HG03442 (cell line): ENCODE measurements at regions not wholly inside any gene's neighbourhood (a gene's known extent, or its start where the extent isn't known, plus 50 kb on each side); places are given as distances from the start of the nearest gene placed in this dataset.
A peak's percentile ranks its signal among the peaks of the same experiment; 100 is the strongest.

Experiments used
- ATAC-seq: cut with Tn5 transposase; IDR thresholded peaks from one replicate; pipeline ENCODE4 v1.9.1; 2021; ENCODE audit warnings: mild to moderate bottlenecking, moderate library complexity; ENCODE audit not compliant: unreplicated experiment

DNA sequence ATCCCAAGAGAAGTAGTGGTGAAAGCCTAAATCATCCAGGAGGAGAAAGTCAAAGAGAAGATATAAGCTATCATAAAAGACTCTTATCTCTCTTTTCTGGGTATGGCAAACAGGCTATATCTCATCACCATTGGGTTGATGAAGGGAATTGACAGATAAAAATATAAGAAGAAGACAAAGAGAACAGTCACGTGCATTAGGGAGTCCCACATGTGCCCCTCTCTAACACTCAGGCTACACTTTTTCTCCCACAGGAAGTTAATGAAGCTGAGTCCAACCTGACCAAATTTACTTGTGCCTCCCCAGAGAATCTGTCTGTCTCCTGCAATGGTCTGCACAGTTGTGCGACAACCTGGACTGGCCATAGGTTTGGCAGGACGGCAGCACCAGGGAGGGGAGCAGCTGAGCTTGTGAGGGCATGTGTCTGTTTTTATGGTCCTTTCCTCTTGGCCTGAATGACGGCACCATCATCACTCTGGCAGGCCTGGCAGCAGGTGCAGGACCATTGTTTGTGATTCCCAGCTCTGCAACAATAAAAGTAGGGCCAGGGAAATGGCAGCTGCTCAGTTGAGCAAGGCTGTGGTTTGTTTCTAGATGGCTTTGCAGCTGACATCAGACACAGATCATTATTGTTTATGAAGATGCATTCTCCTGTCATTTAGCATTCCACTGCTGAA lies 144.5 kb upstream of the MCHR2 start:
- no peak for ATAC-seq

DNA sequence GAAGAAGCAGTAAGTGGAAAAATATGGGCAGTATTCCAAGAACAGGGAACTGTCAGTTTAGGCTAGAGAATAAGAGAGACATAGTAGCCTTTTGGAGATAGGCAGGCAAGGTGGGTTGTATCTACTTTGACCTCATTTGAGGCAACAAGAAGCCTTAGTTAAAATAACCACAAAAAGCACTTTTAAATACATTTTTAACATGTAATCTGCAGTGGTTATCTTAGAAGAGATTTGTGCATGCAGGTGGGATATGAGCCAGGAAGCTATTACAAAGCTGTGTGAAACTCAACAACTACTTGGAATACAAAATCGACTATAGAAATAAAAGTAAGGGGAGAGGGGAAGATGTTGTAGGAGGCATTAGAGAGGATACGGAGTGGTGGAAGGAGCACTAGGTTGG lies 143.7 kb upstream of the MCHR2 start:
- no peak for ATAC-seq

GRCh38 chr6:100136590-100136989 lies 142.6 kb upstream of the MCHR2 start:
- no peak for ATAC-seq

DNA sequence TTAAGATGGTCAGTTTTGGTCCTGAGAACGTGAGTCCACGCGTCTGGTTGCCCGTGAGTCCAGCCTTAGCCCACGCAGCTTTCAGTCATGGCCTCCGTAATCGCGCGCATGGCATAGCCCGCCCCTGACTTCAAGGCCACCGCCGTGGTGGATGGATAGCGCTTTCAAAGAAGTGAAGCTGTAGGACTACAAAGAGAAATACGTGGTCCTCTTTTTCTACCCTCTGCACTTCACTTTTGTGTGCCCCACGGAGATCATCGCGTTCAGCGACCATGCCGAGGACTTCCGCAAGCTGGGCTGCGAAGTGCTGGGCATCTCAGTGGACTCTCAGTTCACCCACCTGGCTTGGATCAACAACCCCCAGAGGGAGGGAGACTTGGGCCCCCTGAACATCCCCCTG lies 142.0 kb upstream of the MCHR2 start:
- ATAC-seq, result no peak

DNA sequence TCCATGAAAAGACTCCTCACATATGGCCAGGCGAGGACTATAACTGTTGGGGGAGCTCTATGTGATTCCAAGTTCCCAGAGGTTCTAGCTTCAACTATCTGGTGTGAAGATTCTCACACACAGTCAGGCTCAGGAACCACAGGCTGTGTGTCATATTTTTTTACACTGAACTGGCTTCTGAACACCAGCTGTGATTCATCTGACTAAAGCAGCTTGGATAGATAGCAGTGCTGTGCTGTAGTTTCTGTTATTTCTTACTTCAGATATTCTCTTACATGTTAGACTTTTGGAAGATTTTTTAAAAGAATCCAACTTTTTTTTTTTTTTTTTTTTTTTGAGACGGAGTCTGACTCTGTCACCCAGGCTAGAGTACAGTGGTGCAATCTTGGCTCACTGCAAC lies 140.7 kb upstream of the MCHR2 start:
- no peak for ATAC-seq

GRCh38 chr6:100134297-100134696 lies 140.3 kb upstream of the MCHR2 start:
- ATAC-seq, result no peak

GRCh38 chr6:100132005-100132404 lies 138.0 kb upstream of the MCHR2 start:
- no peak for ATAC-seq

- ATAC-seq, result no peak
These were observed 136.6 kb upstream of the MCHR2 start for GRCh38 chr6:100130630-100131029.

DNA sequence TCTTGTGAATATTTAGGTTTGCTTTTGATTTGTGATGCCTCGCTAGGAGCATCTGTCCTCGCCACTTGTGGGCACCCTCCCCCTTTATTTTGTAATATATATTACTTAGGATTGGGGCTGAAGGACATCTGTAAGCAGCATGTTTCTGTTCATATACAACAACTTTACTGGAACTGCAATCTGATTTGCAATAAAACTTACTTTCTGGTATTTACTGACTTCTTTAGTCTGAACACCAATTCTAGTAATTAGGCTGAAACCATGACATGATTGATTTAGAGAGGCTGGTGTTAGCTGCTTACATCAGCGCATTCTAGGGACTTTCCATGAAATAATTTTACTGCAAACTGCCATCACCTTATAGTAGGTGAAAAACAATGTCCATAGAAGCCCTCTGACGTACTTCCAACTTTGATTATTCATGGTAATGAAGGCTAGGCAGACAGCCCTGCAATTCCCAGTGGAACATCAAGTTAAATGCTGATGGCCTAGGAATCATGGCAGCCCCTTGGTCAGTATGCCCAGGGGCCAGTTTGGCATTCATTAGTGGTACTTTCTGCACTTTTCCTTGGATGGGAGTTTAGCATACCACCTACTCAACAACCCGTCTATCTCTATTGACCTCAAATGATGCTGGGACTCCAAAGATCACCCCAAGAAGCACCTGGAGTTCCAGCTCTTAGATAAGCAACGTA lies 132.9 kb upstream of the MCHR2 start:
- ATAC-seq, result peak; percentile 79

- no peak for ATAC-seq
These were observed 128.0 kb upstream of the MCHR2 start for GRCh38 chr6:100121854-100122609.

- ATAC-seq, result no peak
These were observed 125.2 kb upstream of the MCHR2 start for GRCh38 chr6:100119261-100119660.

- no peak for ATAC-seq
These were observed 124.3 kb upstream of the MCHR2 start for GRCh38 chr6:100118301-100118700.

DNA sequence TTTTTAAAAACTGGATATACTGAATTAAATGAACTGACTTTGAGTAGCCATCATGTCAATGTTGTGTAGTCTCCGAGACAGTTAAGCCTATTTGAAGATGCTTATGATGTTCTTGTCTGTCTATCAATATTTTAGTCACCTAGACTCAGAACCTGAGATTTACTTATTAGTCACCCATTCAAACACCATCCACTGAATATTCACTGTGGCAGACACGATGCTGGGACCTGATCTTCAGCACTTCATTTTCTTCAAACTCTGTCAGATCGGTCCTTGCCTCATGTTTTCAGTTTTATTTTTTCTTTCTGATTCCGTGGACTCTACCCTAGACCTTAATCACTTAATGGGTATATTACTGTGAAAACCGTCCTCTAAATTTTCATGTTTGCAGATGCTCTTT lies 123.7 kb upstream of the MCHR2 start:
- ATAC-seq, result no peak

DNA sequence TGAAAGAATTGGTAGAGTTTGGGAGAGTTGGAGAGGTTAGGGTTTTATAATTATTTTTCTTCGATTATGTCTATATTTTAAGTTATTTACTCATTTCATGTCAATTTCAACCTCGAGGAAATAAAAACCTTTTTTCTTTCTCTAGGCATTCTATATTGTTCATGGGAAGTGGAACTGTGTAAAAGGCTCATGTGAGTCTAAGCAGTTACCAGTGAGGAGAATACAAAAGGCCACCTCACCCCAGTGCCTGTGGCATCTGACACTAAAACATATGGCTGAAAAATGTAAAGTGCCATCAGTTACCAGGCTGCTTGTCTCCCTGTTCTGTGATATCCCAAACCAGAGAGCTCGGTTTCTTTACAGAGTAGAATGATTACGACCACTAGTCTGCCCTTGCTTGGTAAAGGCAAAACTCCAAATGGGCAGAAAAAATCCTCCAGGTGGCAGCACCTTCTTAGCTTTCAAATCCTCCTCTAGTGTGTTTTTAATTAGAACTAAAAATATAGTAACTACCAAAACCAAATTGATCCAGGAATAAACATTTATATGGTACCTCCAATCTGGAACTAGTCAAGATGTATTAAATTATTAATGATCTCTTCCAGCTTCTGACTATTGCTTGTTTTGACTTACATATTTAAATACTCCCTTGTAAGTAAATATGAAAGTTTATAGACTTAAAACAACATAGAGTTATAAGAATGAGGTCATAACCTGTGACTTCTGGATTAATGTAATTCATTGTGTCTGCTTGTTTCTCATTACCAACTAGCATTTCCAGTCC lies 122.6 kb upstream of the MCHR2 start:
- ATAC-seq, result peak; percentile 83

DNA sequence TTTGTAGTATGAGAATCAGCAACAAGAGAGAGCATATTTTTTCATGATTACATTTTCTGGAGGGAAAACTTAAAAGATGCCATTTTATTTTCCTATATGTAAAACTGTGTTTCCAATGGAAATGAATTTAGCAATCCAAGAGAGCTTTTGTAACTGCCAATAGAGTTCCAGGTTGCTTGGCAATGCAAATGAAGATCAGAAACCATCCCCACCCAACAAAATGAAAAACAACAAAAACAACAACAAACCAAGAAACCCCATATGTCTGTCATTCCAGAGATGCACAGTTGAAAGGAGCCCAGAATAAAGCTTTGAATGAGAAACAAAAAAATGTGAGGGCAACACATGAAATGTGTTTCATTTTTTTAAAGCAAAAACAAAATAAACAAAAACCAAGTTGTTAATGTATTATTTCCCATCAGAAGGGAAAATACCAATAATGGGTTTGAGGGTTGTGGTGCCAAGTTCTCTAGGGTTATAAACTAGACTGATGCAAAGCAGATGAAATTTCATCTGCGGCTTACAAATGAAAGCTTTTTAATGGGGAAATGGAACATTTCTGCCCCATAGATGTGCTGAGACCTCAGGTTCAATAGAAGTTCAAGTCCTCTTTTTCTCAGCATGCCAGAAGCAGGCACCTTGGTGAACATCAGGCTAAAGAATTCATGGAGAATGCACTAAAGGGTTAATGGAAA lies 121.5 kb upstream of the MCHR2 start:
- ATAC-seq, result no peak

DNA sequence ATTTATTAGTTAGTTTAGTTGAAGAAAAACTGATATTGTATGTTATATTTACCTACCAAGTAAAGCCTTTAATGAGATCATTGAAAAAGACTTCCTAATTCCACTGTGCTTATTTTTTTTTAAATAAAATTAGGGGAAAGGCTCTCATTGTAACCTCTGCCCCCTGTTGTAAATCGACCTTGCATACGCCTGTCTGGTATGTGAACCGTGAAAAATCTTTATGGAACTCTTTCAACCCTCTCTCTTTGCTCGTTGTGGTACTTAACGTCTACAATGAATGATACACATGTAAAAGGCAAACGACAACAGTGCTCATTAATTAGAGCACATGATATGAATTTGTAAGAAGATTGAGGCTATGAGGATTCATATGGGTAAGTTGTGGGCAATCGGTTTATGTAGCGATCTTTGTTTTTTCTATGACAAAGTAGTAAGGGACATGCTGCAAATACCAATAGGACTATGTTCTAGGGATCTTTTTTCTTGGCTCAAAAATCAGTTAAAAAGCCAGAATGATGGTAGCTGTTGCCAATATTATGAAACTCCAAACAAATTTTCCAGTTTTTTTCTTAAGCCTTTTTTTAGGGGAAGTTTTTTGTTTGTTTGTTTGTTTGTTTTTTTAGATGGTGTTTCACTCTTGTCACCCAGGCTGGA lies 119.0 kb upstream of the MCHR2 start:
- ATAC-seq, result no peak

- no peak for ATAC-seq
These were observed 112.0 kb upstream of the MCHR2 start for GRCh38 chr6:100105919-100106529.

- ATAC-seq, result peak; percentile 55
These were observed 111.1 kb upstream of the MCHR2 start for GRCh38 chr6:100105138-100105537.

GRCh38 chr6:100103931-100104330 lies 109.9 kb upstream of the MCHR2 start:
- no peak for ATAC-seq

DNA sequence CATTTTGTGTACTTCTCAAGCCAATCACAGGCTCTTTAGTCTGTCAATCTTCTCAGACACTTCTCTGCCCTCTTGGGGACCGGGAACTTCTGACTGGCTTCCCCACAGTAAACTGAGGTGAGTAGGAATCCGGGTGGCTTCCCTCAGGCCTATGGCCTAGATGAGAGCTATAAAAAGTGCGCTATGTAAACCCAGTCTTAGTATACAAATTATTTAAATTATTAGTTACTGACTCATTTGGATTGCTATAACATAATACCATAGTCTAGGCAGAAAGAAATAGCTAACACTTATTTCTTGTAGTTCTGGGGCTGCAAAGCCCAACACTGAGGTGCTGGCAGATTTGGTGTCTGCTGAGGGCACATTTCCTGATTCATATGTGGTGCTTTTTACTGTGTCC lies 109.2 kb upstream of the MCHR2 start:
- no peak for ATAC-seq
